Stimulated activated CD4-positive, alpha-beta T cell treated with anti-CD3 and anti-CD28 coated beads, Interleukin-4, amount 100 ng/mL, for 1 hour (primary cell): ENCODE measurements at regions not wholly inside any gene's neighbourhood (a gene's known extent, or its start where the extent isn't known, plus 50 kb on each side); places are given as distances from the start of the nearest gene placed in this dataset.
A peak's percentile ranks its signal among the peaks of the same experiment; 100 is the strongest.
"Not testable (repeated sequence)": the region's sequence is repeated elsewhere in the genome, so short reads cannot be mapped to it uniquely, and the experiment has no call there.

Experiments used
- DNase-seq: peaks from one replicate; pipeline ENCODE4 v3.0.0-alpha.2; 2020

DNA sequence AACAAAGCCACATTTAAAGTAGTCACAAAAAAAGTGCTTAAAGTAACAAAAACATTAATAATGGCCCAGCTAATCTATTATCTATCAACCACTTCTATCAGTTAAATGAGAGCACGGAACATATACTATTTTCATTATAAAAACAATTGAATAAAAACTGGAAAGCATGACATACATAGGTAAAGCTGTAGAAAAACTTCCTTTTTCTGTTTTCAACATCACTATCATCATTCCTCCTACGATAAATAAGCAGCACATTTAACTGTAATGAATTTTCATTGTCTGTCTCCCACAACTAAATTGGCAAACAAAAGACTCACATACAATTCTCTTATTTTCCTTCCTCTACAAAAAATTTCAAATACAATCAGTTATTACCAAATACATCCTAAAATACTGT, 96.4 kb upstream of the DPH5 start:
- no peak for DNase-seq

DNA sequence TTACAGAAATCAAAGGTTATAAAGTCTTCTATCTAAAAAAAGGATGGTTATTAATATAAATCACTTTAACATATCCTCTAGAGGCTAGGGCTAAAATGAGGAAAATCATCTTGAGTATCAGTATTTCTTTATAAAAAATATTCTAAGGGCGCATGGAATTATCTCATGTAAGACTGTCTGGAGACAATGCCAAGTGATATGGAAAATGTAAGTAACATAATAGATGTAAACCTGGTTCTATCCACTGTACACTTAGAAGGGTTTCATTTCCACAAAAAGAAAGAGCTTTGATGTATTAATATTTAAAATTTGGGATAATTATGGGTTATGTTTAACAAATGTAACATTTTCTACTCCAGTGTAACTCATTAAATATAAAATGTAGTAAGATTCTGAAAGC, 95.9 kb upstream of the DPH5 start:
- DNase-seq, result no peak

GRCh38 chr1:101120868-101121267, 95.3 kb upstream of the DPH5 start:
- DNase-seq, result no peak

DNA sequence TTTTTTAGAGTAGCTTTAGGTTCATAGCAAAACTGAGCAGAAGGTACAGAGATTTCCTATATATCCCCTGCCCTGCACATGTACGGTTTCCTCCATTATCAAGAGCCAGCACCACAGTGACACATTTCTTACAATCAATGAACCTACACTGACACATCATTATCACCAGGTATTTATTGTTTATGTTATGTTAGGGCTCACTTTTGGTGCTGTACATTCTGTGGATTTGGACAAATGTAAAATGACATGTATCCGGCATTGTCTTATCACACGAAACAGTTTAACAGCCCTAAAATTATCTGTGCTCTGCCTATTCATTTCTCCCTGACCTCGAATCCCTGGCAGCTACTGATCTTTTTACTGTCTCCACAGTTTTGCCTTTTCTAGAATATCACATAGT, 93.7 kb upstream of the DPH5 start:
- no peak for DNase-seq

DNA sequence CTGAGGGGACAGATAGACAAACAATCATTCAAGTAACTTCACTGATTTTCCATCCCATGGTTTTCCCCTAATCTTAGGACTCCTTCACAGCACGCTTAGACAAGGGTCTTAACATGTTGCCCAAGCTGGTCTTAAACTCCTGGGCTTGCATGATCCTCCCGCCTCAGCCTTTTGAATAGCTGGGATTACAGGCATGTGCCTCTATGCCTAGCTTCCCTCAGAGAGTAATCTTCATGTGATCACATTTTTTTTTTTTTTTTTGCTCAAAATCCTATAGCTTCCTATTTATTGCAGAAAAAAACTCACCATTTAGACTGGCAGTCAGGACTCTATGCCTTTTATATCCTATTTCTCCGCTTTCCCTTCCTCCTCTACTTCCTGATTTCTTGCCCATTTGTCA, 90.4 kb upstream of the DPH5 start:
- DNase-seq, result no peak

DNA sequence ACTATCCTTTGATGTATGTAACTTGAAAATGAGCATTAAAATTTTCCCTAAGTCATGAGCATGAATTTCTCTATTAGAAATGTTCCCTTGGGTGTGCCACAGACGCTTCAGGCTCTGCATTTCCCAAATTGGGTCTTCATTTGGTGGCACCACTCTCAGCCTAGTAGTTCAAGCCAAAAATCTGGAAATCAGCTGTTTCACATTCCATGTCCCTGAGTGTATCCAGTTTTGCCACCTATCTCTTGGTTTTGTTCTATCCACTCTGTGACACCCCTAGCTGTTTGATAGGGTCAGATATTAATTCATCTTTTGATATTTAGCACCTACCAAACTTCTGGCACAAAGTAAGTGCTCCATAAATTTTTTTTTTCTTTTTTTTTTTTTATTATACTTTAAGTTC, 89.5 kb upstream of the DPH5 start:
- no peak for DNase-seq

DNA sequence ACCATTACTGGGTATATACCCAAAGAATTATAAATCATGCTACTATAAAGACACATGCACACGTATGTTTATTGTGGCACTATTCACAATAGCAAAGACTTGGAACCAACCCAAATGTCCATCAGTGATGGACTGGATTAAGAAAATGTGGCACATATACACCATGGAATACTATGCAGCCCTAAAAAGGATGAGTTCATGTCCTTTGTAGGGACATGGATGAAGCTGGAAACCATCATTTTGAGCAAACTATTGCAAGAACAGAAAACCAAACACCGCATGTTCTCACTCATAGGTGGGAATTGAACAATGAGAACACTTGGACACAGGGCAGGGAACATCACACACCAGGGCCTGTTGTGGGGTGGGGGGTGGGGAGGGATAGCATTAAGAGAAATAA, 88.5 kb upstream of the DPH5 start:
- DNase-seq, result not testable (repeated sequence)

- DNase-seq, result peak; percentile 51
These were observed 86.6 kb upstream of the DPH5 start for GRCh38 chr1:101112051-101112780.

- no peak for DNase-seq
These were observed 85.9 kb upstream of the DPH5 start for GRCh38 chr1:101111461-101111860.

DNA sequence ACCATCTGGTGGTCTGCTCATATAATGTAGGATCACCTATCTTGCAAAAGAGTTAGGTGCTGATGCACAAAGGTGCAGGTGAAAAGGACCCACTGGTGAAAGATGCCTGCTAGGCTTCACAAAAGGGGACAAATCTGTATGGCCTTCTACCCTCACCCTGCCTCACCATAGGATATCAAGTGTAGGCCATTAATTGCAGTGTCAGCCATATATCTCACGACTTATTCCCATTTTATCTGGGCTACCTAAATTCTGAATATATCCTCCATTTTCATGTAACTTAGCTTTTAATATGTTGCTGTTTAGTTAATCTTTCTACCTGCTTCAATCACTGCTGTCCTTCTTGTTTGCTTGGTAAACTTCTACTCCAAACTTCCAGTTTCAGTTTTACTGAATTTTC, 84.2 kb upstream of the DPH5 start:
- DNase-seq, result no peak

DNA sequence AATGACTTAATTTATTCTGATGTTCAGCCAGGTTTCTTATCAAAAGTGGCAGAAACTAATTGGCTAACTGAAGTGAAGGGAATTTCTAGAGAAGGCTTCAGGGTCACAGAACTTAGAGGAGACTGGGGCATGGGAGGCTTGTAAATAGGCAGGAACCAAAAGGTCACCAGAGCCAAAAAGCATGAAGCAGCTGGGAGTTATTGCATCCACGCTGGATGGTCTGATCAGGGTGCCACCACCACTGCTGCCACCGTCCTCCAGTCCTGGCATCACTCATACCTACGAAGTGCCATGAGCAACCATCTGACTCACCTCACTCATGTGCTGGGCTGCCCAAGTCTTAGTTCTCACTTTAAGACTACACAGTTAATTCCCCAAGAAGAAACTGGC, 82.5 kb upstream of the DPH5 start:
- peak; percentile 18 for DNase-seq

GRCh38 chr1:101107496-101108110, 82.0 kb upstream of the DPH5 start:
- DNase-seq, result no peak

DNA sequence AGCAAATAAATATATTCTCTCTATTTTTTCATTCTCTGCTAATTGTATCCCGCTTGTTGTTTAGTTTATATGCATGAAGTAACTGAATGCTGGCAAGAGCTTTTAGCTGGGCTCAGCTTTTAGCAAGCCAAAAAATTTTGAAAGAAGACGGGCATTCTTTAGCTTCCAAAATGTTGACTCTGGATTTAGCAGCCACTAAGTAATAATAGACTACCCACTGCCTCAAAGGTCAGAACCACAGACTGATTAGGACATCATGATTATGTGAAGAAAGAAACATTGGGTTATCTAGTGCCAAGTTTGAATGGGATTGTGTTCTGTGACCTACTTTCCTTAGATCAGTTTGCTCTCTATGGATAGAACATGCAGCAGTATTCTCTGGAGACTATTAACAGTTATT, 80.3 kb upstream of the DPH5 start:
- no peak for DNase-seq

DNA sequence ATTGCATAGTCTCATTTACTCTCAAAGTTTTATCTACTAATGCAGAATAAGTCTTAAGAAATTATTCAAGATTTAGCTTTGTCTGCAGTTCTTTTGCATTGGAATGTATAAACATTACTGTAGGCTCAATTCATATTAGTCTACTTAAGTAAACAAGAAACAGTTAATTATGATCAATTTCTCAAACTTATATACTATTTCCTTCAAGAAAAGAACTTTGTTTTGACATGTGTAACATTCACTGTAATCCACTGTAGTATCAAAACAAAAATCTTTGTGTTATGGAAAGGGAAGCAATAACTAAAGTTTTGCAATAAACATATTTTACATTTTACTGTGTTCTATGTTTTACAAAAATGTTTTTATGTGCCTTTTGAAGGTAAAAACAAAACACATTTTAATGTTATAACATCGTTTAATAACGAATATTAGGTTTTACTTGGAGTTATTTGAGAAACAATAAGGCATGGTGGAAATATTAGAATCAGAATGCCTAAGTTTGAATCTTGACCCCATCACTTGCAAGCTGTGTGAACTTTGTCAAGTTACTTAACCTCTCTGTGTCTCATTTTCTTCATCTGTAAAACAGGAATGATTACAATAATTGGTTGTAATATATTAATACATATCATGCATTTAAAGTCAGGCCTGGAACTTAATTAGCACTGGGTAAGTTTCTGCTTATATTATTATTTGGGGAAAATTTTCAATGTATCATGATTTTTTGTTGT, 77.0 kb upstream of the DPH5 start:
- DNase-seq, result no peak

DNA sequence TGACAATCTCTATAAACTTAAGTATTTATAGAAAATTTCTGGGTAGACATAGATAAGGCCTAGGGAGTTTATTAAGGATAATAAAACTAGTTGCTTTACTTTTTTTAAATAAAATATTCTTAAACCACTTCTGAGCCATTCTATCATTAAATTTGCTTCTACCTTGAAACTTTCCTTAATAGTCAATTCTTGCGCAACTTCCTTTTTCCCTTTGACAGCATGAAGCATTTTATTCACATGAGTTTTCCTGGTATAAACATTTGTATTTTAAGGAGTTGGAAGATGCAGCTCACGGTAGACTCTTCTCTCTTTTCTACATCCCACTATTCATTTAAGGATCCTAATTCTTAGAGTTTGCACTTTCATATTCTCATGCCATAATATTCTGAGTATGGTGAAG, 75.8 kb upstream of the DPH5 start:
- DNase-seq, result no peak

DNA sequence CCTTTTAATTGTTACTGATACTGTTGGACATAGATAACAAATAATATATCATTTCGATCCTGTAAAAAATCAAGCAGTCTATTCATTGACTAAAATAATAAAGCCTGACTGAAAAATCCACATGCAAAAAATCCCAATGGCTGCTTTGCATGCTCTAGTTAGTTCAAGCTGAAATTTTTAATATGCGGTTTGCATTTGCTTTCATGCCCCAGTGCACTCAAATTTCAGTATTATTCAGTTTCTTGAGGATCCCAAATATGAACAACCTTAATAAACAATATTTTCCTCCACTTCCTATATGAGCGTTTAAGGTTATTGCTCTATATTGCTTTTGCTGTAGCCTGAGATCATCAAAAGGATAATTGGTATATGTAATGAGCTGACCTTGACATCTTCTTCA, 75.1 kb upstream of the DPH5 start:
- DNase-seq, result no peak

DNA sequence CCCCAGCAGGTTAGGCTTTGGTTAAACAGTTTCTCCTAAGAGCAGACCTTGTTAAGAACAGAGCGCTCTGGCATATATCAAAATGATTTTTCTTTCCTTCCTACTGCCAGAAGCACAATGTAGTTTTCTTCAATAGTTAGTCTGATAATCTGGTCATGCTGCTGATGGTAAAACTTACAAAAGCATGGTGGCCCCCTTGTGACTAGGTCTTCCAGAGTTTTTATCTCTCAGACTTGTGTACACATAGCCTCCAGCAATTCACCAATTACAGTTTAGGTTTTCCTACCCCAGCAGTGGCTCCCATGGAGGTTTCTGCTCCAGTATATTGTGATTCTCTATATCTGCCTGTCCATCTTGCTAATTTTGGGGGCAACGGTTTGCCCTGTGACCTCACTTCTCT, 73.3 kb upstream of the DPH5 start:
- no peak for DNase-seq

GRCh38 chr1:101098327-101098726, 72.7 kb upstream of the DPH5 start:
- no peak for DNase-seq

DNA sequence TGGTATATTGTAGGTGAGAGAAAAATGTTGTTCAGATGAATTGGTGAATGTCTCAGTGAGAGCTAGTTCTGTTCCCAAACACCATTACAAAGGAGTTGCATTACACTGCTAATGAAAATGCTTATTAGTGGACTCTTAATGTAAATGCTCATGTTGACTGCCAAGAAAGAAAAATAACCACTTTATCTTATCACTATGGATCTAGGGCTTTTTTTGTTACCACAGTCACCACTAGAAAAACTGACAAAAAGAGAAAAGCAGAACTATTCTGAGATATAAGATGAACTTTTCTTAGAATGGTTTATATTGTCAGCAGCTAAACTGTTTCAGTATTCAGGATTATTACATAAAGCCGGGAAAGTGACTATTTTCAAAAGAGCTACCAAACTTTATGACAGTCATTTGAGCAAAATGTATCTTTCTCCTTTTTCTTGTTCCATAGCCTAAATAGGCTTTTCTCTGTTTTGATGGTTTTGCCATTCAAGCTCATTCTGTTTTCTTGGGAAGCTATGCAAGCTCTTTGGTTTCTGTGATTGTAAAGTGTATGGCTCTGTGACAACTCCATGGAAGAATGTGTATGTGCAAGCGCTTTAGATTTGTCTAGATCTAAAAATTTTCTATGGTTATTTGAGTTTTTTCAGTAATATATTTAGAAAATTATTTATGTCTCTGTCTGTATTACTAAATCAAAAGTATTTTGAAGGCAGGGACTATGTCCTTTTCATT, 64.2 kb upstream of the DPH5 start:
- no peak for DNase-seq

- DNase-seq, result no peak
These were observed 62.8 kb upstream of the DPH5 start for GRCh38 chr1:101088431-101088830.

DNA sequence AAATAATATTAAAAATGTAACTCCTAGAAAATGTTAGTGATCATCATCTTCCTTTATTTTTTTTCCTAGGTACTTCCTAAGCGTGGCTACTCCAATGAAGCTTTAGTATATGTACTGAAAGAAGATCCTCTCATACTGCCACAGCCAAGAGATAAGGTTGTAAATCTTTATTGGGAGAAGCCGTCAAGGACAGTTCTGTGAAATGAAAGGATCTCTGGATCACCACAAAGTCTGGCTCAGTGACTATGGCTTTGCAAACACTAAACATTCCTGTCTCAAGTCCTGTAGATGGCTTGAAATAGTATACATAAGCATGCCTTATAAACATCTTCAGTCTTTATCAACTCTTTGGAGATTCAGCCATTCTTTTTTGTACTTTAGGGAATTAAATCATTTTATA, 61.2 kb upstream of the DPH5 start:
- DNase-seq, result no peak

GRCh38 chr1:101081496-101082488, 56.2 kb upstream of the DPH5 start:
- DNase-seq, result peak; percentile 17
